Erythroblast (primary cell): ENCODE measurements at regions not wholly inside any gene's neighbourhood (a gene's known extent, or its start where the extent isn't known, plus 50 kb on each side); places are given as distances from the start of the nearest gene placed in this dataset.

Experiments used
- GATA1 ChIP-seq: IDR thresholded peaks from 2 replicates; pipeline ENCODE4 v1.6.1; 2011; ENCODE audit warnings: low read depth, mild to moderate bottlenecking, control low read depth, low read length, moderate library complexity
- POLR2A ChIP-seq: IDR thresholded peaks from 2 replicates; pipeline ENCODE4 v1.6.1; 2011; ENCODE audit warnings: mild to moderate bottlenecking, low read length

DNA sequence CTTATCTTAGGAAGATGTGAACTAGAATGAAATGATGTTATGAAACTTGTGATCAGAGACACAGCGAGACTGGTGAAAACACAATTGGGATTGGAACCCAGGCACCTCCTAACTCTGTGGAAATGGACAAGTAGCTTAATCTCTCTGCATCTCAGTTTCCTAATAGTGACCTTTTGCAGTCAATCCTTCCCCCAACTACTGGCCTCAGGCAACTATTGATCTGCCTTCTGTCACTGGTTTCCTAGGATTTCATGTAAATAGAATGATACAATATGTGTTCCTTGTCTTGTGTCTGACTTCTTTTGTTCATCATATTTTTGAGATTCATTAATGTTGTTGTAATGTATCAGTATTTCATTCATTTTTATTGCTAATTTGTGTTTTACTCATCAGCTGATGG lies 341.7 kb downstream of the REEP3 start:
- no peak for TF ChIP-seq POLR2A
- TF ChIP-seq GATA1: no peak
